Glutamatergic neuron (in vitro differentiated cells): ENCODE measurements at regions not wholly inside any gene's neighbourhood (a gene's known extent, or its start where the extent isn't known, plus 50 kb on each side); places are given as distances from the start of the nearest gene placed in this dataset.

Experiments
- DNase-seq: peaks from one replicate; pipeline ENCODE4 v3.0.0; 2022
- H3K27ac Mint-ChIP-seq: one replicate; pipeline ENCODE4 v1.8.0; 2020; ENCODE audit warnings: mild to moderate bottlenecking, mixed read lengths, inconsistent platforms; ENCODE audit not compliant: unreplicated experiment
- H3K27me3 Mint-ChIP-seq: one replicate; pipeline ENCODE4 v1.8.0; 2020; ENCODE audit warnings: mild to moderate bottlenecking, moderate library complexity, mixed read lengths, inconsistent platforms; ENCODE audit not compliant: unreplicated experiment
- H3K36me3 Mint-ChIP-seq: one replicate; pipeline ENCODE4 v1.8.0; 2020; ENCODE audit warnings: mild to moderate bottlenecking, mixed read lengths, inconsistent platforms; ENCODE audit not compliant: unreplicated experiment
- H3K4me1 Mint-ChIP-seq: one replicate; pipeline ENCODE4 v1.8.0; 2020; ENCODE audit warnings: mild to moderate bottlenecking, low read depth, mixed read lengths, inconsistent platforms; ENCODE audit not compliant: unreplicated experiment
- H3K4me3 Mint-ChIP-seq: one replicate; pipeline ENCODE4 v1.8.0; 2020; ENCODE audit warnings: mild to moderate bottlenecking, mixed read lengths, inconsistent platforms; ENCODE audit not compliant: unreplicated experiment
- H3K9me3 Mint-ChIP-seq: one replicate; pipeline ENCODE4 v1.8.0; 2020; ENCODE audit warnings: mild to moderate bottlenecking, moderate library complexity, mixed read lengths, inconsistent platforms; ENCODE audit not compliant: unreplicated experiment
- CTCF ChIP-seq: fragments of 200-600 bp; sonication (generic); IDR thresholded peaks from one replicate; pipeline ENCODE4 v1.5.0; 2021; ENCODE audit not compliant: partially characterized antibody, unreplicated experiment

DNA sequence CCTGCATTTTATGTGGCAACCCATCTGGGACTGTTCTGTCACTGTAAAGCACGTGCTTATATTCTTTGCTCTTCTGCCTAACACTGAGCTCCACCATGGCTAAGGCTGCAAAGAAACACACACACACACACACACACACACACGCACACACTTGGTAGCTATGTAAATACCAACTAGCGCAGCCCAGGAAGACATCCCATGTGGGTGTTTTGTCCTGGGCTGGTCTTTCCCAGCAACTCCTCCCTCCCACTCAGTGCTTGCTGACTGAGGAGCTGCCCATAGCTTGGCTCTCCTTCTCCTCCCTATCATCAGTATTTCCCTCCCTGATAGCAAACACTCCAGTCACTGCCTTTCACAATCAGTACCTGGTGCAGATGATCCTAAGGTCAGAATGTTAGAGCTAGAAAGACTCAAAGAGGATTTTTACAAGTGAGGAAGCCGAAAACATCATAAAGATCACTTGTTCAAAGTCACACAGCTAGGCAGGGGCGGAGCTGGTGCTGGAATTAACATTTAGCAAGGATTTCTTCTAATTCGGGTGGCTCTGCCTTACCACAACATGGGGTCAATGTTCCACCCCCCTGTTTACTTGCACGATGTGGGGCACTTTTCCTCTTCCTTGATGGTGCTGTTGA, 377.1 kb upstream of the TBL1XR1 start:
- peaks cover 22% of the 10 kb centered on the region for H3K4me1 Mint-ChIP-seq
- no peaks in the 10 kb centered on the region for H3K36me3 Mint-ChIP-seq
- peaks cover 5% of the 10 kb centered on the region for H3K27me3 Mint-ChIP-seq
- no peak for TF ChIP-seq CTCF
- peaks cover 8% of the 10 kb centered on the region for H3K9me3 Mint-ChIP-seq
- H3K4me3 Mint-ChIP-seq: no peak overlapping the region
- H3K27ac Mint-ChIP-seq: no peak overlapping the region
- DNase-seq: peak; percentile 34

DNA sequence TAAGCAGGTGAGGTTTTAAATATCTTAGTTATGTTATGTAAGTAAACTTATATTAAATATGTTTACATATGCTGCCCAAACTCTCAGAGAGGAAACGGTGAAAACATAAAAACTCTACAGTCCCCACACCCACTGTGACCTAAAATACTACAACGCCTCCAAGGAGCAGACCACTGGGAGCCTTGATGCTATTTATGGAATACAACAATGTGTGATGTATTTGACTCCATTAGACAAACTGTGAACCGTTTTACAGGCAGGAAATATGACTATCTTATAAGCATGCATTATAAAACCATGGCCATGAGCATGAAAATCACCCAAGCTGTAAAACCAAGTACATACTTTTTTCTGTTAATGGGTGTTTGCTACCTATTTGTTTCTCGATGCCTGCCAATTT, 379.5 kb upstream of the TBL1XR1 start:
- H3K27ac Mint-ChIP-seq: no peak overlapping the region
- no peaks in the 10 kb centered on the region for H3K36me3 Mint-ChIP-seq
- no peak overlapping the region for H3K4me3 Mint-ChIP-seq
- H3K9me3 Mint-ChIP-seq: peaks cover 2% of the 10 kb centered on the region
- H3K27me3 Mint-ChIP-seq: peaks cover 1% of the 10 kb centered on the region
- H3K4me1 Mint-ChIP-seq: peaks cover 11% of the 10 kb centered on the region
- TF ChIP-seq CTCF: no peak
- no peak for DNase-seq

DNA sequence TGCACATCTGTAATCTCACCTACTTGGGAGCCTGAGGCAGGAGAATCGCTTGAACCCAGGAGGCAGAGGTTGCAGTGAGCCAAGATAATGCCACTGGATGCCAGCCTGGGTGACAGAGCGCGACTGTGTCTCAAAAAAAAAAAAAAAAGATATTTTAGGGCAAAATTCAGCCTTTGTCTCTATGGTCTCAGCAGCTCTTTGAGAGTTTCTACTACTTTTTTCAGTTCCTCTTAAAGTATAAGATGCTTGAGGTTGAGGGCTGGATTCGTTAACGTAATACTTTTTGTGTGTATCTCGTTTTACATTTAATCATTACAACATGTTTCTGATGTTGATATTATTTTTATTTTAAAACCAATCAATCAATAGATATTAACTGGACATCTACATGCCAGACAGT, 381.2 kb upstream of the TBL1XR1 start:
- no peak for TF ChIP-seq CTCF
- H3K4me1 Mint-ChIP-seq: peaks cover 4% of the 10 kb centered on the region
- H3K36me3 Mint-ChIP-seq: no peaks in the 10 kb centered on the region
- H3K9me3 Mint-ChIP-seq: peaks cover 2% of the 10 kb centered on the region
- H3K27ac Mint-ChIP-seq: no peak overlapping the region
- H3K4me3 Mint-ChIP-seq: no peak overlapping the region
- peaks cover 1% of the 10 kb centered on the region for H3K27me3 Mint-ChIP-seq
- DNase-seq: no peak

DNA sequence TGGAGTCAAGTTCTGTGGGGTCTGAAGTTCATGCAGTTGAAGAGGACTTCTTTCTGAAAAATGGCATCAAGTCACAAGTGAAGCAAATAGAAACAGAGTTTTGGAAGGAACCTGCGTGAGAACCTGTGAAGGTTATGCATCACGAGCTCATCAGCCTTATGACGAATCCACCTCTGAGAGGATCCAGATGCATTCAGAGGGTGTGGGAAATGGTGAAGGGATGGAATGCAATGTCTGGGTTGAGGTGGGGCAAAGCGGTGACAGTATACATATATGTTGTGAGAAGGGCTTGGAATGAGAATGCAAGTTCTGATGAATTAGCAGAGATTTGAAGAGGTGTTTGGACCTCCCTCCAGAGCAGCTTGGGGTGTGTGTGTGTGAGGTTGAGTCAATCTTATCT, 382.1 kb upstream of the TBL1XR1 start:
- no peak for DNase-seq
- no peaks in the 10 kb centered on the region for H3K36me3 Mint-ChIP-seq
- no peak for TF ChIP-seq CTCF
- peaks cover under 1% of the 10 kb centered on the region for H3K4me1 Mint-ChIP-seq
- no peaks in the 10 kb centered on the region for H3K27me3 Mint-ChIP-seq
- no peak overlapping the region for H3K27ac Mint-ChIP-seq
- H3K4me3 Mint-ChIP-seq: no peak overlapping the region
- no peaks in the 10 kb centered on the region for H3K9me3 Mint-ChIP-seq

DNA sequence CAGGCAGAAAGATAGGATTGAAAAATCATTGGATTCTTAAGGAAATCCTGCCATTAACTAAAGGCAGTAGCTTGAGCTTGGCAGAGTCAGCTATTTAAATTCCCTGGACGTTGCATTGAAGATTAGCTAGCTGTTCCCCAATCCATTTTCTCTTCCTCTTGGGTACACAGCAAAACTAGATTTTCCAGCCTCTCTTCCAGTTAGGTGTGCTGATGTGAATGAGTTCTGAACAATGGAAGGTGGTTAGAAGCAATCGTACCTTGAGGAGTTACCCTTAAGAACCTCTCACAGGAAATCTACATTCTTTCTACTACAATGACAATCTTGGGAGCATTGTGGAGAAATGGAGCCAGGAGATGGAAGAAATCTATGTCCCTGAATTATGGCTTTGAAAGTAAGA, 383.2 kb upstream of the TBL1XR1 start:
- Mint-ChIP-seq H3K36me3 (no peaks in the 10 kb centered on the region), H3K27me3 (no peaks in the 10 kb centered on the region), H3K9me3 (no peaks in the 10 kb centered on the region), H3K27ac (no peak overlapping the region), H3K4me3 (no peak overlapping the region), H3K4me1 (no peaks in the 10 kb centered on the region)
- DNase-seq: no peak
- TF ChIP-seq CTCF: no peak
